Testis (tissue), 2 donors: ENCODE measurements at regions not wholly inside any gene's neighbourhood (a gene's known extent, or its start where the extent isn't known, plus 50 kb on each side); places are given as distances from the start of the nearest gene placed in this dataset.

ENCODE experiments used
- POLR2A ChIP-seq: fragments of 450-650 bp; IDR thresholded peaks from one replicate; pipeline ENCODE4 v1.6.1; 2017; ENCODE audit warnings: antibody characterized with exemption, mild to moderate bottlenecking, moderate library complexity
- TF ChIP-seq, protein P1 (sequence below), 3 experiments: fragments of 450-650 bp in 2 of 3; fragments of 200-600 bp in 1 of 3; sonication (generic) in 1 of 3; IDR thresholded peaks; one replicate each; pipeline ENCODE4 v1.5.1; 2016 to 2019; ENCODE audit warnings: antibody characterized with exemption in 3 of 3, mild to moderate bottlenecking in 2 of 3, moderate library complexity in 1 of 3

DNA sequence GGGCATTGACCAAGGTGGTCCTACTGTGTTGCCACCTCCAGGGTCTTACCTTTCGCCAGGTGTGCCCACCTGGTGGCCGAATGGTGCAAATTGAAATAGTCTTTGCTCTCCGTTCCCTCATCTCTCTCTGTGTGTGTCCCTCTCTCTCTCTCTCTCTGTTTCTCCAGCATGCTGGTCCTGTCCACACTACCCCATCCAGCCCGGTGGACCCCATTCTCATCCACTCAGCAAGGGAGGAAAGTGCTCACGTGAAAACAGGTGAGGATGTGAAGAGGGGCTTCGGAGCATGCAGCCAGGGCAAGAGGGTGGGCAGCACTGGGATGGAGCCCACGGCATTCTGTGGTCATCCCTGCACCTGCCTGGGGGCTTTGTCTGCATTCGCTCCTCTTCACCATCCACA is 150.1 kb downstream of the CRLF2 start:
- TF ChIP-seq, protein P1, sequence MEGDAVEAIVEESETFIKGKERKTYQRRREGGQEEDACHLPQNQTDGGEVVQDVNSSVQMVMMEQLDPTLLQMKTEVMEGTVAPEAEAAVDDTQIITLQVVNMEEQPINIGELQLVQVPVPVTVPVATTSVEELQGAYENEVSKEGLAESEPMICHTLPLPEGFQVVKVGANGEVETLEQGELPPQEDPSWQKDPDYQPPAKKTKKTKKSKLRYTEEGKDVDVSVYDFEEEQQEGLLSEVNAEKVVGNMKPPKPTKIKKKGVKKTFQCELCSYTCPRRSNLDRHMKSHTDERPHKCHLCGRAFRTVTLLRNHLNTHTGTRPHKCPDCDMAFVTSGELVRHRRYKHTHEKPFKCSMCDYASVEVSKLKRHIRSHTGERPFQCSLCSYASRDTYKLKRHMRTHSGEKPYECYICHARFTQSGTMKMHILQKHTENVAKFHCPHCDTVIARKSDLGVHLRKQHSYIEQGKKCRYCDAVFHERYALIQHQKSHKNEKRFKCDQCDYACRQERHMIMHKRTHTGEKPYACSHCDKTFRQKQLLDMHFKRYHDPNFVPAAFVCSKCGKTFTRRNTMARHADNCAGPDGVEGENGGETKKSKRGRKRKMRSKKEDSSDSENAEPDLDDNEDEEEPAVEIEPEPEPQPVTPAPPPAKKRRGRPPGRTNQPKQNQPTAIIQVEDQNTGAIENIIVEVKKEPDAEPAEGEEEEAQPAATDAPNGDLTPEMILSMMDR (IDR thresholded peaks at IDR 0.05): no peak
- TF ChIP-seq POLR2A: no peak
